ENCODE measurements at regions not wholly inside any gene's neighbourhood (a gene's known extent, or its start where the extent isn't known, plus 50 kb on each side); places are given as distances from the start of the nearest gene placed in this dataset.
A peak's percentile ranks its signal among the peaks of the same experiment; 100 is the strongest.

GRCh38 chr15:92831655-92832328 is 68.3 kb upstream of the CHD2 start (continued):
- TF ChIP-seq EP300 (IDR thresholded peaks at IDR 0.05; ENCODE audit: low read depth in 2 of 2, low read length in 2 of 2): peak; percentile 54 to 67; a peak in 3 of 4 replicates
- TF ChIP-seq EP300 (CRISPR knock-in tag; IDR thresholded peaks at IDR 0.05; ENCODE audit: borderline replicate concordance): peak; percentile 61; the same call in 1 of the 2 replicates
- no peak for TF ChIP-seq SUZ12 (IDR thresholded peaks at IDR 0.05; ENCODE audit: low read depth, low read length)
- no peak for TF ChIP-seq ZNF230 (CRISPR knock-in tag; IDR thresholded peaks at IDR 0.05)
- TF ChIP-seq HMG20A (CRISPR knock-in tag; IDR thresholded peaks at IDR 0.05; ENCODE audit: borderline replicate concordance): no peak
- no peak for TF ChIP-seq NR2F1 (CRISPR knock-in tag; IDR thresholded peaks at IDR 0.05)
- peak; percentile 53; the same call in 1 of the 2 replicates for TF ChIP-seq ZNF12 (CRISPR knock-in tag; IDR thresholded peaks at IDR 0.05)
- TF ChIP-seq PRMT3 (CRISPR knock-in tag; IDR thresholded peaks at IDR 0.05; ENCODE audit: borderline replicate concordance, low read depth): 0 out of 2 replicates have a peak, but pooled peaks have one; percentile 58
- no peak for TF ChIP-seq NCOA5 (CRISPR knock-in tag; IDR thresholded peaks at IDR 0.05)
- TF ChIP-seq GABPA (IDR thresholded peaks at IDR 0.05; ENCODE audit: low read depth, low read length): no peak
- no peak for TF ChIP-seq GABPA (CRISPR knock-in tag; IDR thresholded peaks at IDR 0.05; ENCODE audit: low read depth)
- no peak for TF ChIP-seq ZNF646 (CRISPR knock-in tag; IDR thresholded peaks at IDR 0.05)
- TF ChIP-seq MXD1 (CRISPR knock-in tag; IDR thresholded peaks at IDR 0.05): no peak
- TF ChIP-seq U2AF1 (optimal IDR thresholded peaks at IDR 0.05; ENCODE audit: low read depth, low read length): peak; percentile 10
- no peak for TF ChIP-seq RNF2 (conservative IDR thresholded peaks at IDR 0.05; ENCODE audit: low read depth)
- no peak for TF ChIP-seq RNF219 (CRISPR knock-in tag; IDR thresholded peaks at IDR 0.05)
- TF ChIP-seq ZFP1 (CRISPR knock-in tag; IDR thresholded peaks at IDR 0.05): 0 out of 2 replicates have a peak, but pooled peaks have one; percentile 57
- TF ChIP-seq ATF1 (CRISPR knock-in tag; IDR thresholded peaks at IDR 0.05): no peak
- TF ChIP-seq ZNF691 (CRISPR knock-in tag; IDR thresholded peaks at IDR 0.05; ENCODE audit: borderline replicate concordance, low read depth): no peak
- TF ChIP-seq POLR2AphosphoS2 (IDR thresholded peaks at IDR 0.05; ENCODE audit: low read depth, low read length): no peak
- peak; percentile 70; the same call in 1 of the 2 replicates for TF ChIP-seq FOXC1 (CRISPR knock-in tag; IDR thresholded peaks at IDR 0.05; ENCODE audit: borderline replicate concordance)
- peak; percentile 68; the same call in 1 of the 2 replicates for TF ChIP-seq ZNF441 (CRISPR knock-in tag; IDR thresholded peaks at IDR 0.05; ENCODE audit: borderline replicate concordance)
